GM18870 (cell line): ENCODE measurements at regions not wholly inside any gene's neighbourhood (a gene's known extent, or its start where the extent isn't known, plus 50 kb on each side); places are given as distances from the start of the nearest gene placed in this dataset.
"Not testable (repeated sequence)": the region's sequence is repeated elsewhere in the genome, so short reads cannot be mapped to it uniquely, and the experiment has no call there.

Experiments used
- ATAC-seq: cut with Tn5 transposase; IDR thresholded peaks from one replicate; pipeline ENCODE4 v1.9.1; 2021; ENCODE audit warnings: moderate library complexity; ENCODE audit not compliant: unreplicated experiment

- ATAC-seq, result no peak
Observed at GRCh38 chr6:97347111-97347510, 64.1 kb upstream of the MMS22L start.

GRCh38 chr6:97361286-97361685 is 78.3 kb upstream of the MMS22L start:
- ATAC-seq, result no peak

GRCh38 chr6:97364327-97364726 is 81.3 kb upstream of the MMS22L start:
- no peak for ATAC-seq

GRCh38 chr6:97382071-97382470 is 99.1 kb upstream of the MMS22L start:
- ATAC-seq, result not testable (repeated sequence)

GRCh38 chr6:97392735-97393134 is 109.7 kb upstream of the MMS22L start:
- ATAC-seq, result no peak

GRCh38 chr6:97394160-97394748 is 111.2 kb upstream of the MMS22L start:
- peak; percentile 93 for ATAC-seq

- ATAC-seq, result no peak
Observed at GRCh38 chr6:97396880-97397279, 113.9 kb upstream of the MMS22L start.

- no peak for ATAC-seq
Observed at GRCh38 chr6:97399208-97399607, 116.2 kb upstream of the MMS22L start.

DNA sequence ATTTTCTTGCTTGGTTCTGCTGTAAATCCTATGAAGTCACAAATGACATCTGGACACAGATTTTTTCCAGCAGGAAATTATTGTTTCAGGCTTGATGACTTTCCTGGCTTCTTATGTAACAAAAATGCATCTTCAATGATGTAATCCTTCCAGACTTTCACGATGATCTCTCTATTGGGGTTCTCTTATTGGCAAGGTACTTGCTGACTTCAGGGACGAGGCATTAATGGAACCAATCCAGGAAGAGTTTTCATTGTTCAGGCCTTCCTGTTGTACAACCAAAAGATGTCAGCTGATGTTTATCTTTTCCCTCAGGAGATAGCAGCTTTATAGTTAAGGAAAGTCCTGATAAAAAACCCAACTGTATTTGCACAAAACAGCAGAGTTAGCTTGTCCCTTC is 118.5 kb upstream of the MMS22L start:
- ATAC-seq, result no peak

DNA sequence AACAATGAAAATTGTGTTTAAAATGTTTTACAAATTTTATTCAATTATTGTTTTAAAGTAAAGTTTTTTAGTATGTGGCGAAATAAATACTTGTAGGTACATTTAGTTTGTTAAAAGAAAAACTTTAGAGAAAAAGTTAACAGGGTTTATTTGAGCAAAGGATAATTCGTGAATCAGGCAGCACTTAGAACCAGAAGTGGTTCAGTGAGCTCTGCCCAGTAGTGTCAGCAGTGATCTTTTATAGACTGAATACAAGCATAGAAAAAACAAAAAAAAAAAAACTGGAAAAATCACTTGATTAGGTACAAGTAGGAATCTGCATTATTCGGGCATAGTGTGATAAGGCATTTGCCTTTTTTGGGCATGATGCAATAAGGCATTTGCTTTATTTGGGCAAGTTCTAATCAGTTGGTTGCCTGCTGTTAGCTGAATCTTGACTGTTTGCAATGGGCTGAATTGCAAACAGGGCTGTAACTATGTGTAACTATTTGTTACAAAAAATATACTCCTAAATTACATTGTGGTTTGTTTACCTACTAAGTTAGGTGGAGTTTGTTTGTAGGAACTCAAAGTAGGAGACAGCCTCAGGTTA is 122.9 kb upstream of the MMS22L start:
- ATAC-seq, result no peak

- no peak for ATAC-seq
Observed at GRCh38 chr6:97406633-97407032, 123.6 kb upstream of the MMS22L start.

GRCh38 chr6:97411610-97412009 is 128.6 kb upstream of the MMS22L start:
- ATAC-seq, result no peak

DNA sequence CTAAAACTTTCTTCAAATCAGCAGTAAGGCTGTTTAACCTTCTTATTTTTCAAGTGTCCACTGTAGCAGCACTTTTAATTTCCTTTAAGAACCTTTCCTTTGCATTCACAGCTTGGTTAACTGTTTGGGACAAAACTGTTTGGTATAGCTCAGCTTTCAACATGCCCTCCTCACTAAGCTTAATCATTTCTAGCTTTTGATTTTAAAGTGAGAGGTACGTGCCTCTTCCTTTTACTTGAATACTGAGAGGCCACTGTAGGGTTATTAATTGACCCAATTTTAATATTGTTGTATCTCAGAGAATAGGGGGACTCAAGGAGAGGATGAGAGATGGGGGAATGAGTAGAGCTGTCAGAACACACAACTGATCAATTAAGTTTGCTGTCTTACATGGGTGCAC is 129.5 kb upstream of the MMS22L start:
- ATAC-seq, result peak; percentile 57

DNA sequence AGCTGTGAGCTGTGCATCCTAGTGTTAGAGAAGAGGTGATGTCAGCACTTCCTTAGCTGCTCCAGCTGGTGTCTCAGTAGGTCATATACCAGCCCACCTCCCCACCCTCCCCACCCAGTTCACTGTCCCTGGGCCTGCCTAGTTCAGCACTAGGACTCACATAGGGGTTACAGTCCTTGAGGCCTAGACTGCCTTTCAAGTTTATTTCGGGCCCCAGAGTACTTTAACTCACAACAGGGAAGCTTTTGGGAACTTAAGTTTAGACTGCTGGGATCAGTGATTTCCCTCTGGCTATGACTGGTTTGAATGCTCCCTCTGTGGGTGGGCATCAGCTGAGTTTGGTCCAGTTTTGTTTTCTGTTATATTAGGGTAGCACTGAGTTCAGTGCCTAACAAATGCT is 139.2 kb upstream of the MMS22L start:
- ATAC-seq, result no peak

DNA sequence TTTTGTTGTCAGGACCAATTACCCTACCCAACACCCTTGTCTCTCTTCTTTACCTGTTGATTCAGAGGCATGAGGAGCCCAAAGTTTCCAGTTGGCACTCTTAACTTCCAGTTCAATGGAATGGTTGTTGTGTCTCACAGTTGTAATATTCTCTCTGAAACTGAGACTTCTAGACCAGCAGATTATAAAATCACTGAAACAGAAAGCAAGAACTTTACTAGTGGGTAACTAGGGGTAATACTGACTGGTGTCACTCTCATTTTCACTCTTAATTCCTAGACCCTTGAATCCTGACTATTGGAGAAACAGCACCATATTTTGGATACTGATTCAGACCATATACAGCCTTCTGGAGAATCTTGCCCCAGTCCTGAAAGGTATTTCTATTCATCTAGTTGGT is 140.2 kb upstream of the MMS22L start:
- ATAC-seq, result peak; percentile 71

GRCh38 chr6:97427648-97428047 is 144.6 kb upstream of the MMS22L start:
- ATAC-seq, result peak; percentile 92

DNA sequence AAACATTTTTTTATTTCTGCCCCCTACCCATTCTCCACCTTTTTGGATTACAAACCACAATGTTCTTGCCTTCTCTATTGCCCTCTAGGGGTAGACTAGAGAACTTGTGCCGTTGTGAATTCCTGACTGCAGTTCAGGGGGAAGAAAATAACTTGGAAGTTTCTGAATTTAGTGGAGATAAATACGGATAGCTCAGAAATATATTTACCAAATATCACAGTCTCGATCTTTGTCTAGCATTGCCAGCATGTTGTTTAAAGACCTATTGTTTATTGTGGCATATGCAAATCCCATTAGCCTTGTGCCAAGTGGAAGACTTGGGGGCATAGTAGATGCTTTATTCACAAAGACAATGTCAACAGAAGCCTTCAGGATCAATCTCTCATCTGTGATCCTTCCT is 154.1 kb upstream of the MMS22L start:
- peak; percentile 45 for ATAC-seq

GRCh38 chr6:97438011-97438671 is 155.1 kb upstream of the MMS22L start:
- ATAC-seq, result peak; percentile 70

DNA sequence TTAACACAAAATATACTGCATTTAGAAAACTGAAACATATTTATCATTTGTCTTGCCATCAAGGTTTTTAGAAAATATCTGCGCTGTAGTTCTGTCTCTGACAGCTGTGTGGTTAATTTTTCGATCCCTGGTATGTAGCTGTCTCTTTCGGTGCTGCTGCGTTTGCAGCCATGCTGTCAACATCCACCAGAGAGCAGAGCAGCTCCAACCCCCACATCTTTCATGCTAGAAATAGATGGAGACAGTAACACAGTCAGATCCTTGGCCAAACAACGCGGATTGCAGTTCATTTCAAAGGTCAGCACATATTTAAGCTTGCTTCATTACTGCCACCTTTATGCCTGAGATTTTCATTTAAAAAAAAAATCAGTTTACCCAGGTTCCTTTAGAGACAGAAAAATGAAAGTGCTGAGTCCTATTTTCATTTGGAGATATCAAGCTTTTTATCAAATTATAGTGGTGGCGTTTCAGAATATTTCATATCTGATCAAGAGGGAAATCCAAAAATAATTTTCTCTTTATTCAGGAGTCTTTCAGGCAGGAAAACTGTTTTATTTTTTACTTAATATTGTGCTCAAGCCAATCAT is 157.7 kb upstream of the MMS22L start:
- ATAC-seq, result no peak

- ATAC-seq, result no peak
Observed at GRCh38 chr6:97443408-97444080, 160.5 kb upstream of the MMS22L start.

DNA sequence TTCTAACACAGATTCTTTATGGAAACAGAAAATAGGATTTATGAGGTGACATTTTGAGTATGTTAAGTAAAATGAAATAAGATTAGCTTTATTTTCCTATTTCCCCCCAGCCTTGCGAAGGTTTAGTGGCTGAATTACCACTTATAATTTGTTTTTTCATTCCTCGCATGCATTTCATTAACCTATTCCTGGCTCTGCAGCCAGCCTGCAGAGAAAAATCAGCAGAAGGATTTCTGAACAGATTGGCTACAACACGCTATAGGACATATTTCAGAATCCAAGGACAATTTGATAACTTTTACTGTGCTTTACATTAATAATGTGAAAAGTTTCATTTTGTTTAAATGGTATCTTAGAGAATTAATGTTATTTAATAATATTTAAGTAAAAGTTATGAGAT is 162.4 kb upstream of the MMS22L start:
- ATAC-seq, result no peak
